DND-41 (cell line): ENCODE measurements at regions not wholly inside any gene's neighbourhood (a gene's known extent, or its start where the extent isn't known, plus 50 kb on each side); places are given as distances from the start of the nearest gene placed in this dataset.

Experiments
- CTCF ChIP-seq: IDR thresholded peaks from 2 replicates; pipeline ENCODE4 v1.5.1; 2012; ENCODE audit warnings: borderline replicate concordance, low read length, moderate library complexity, mild to moderate bottlenecking; ENCODE audit not compliant: poor library complexity, severe bottlenecking; ENCODE audit errors: extremely low read depth
- EZH2 ChIP-seq: IDR thresholded peaks from 3 replicates; pipeline ENCODE4 v1.6.1; 2012; ENCODE audit warnings: borderline replicate concordance, low read depth, mild to moderate bottlenecking, moderate library complexity, low read length, inconsistent platforms; ENCODE audit not compliant: severe bottlenecking

- TF ChIP-seq CTCF (no peak), EZH2 (no peak)
Observed at GRCh38 chr9:108184941-108185340, 670.8 kb downstream of the ACTL7B start.
